H9 (cell line): ENCODE measurements at regions not wholly inside any gene's neighbourhood (a gene's known extent, or its start where the extent isn't known, plus 50 kb on each side); places are given as distances from the start of the nearest gene placed in this dataset.

Source experiments
- DNase-seq: peaks from one replicate; pipeline ENCODE4 v3.0.0-alpha.2; 2017
- H2AFZ ChIP-seq: one replicate; pipeline ENCODE4 v1.6.1; 2013; ENCODE audit warnings: mild to moderate bottlenecking, low read length, control low read depth, moderate library complexity
- H2AK5ac ChIP-seq: 2 replicates; pipeline ENCODE4 v1.6.1; 2013; ENCODE audit warnings: low read length, control low read depth, mixed read lengths; ENCODE audit not compliant: insufficient read length
- H2BK120ac ChIP-seq: one replicate; pipeline ENCODE4 v1.6.1; 2013; ENCODE audit warnings: low read depth, mild to moderate bottlenecking, low read length, control low read depth, inconsistent platforms; ENCODE audit not compliant: poor library complexity, severe bottlenecking
- H2BK12ac ChIP-seq: 2 replicates; pipeline ENCODE4 v1.6.1; 2013; ENCODE audit warnings: low read length, control low read depth, mixed read lengths, low read depth; ENCODE audit not compliant: insufficient read length
- H2BK15ac ChIP-seq: 2 replicates; pipeline ENCODE4 v1.6.1; 2013; ENCODE audit warnings: low read depth, low read length, control low read depth
- H2BK20ac ChIP-seq: one replicate; pipeline ENCODE4 v1.6.1; 2013; ENCODE audit warnings: low read depth, mild to moderate bottlenecking, low read length, control low read depth, inconsistent platforms; ENCODE audit not compliant: poor library complexity, severe bottlenecking
- H2BK5ac ChIP-seq: 2 replicates; pipeline ENCODE4 v1.6.1; 2013; ENCODE audit warnings: low read length, control low read depth, mixed read lengths; ENCODE audit not compliant: insufficient read length
- H3K14ac ChIP-seq: 2 replicates; pipeline ENCODE4 v1.6.1; 2013; ENCODE audit warnings: low read length, control low read depth; ENCODE audit not compliant: insufficient read depth
- H3K18ac ChIP-seq: 2 replicates; pipeline ENCODE4 v1.6.1; 2013; ENCODE audit warnings: low read depth, mild to moderate bottlenecking, mixed read lengths, low read length, control low read depth; ENCODE audit not compliant: insufficient read length
- H3K23ac ChIP-seq: 2 replicates; pipeline ENCODE4 v1.6.1; 2013; ENCODE audit warnings: low read length, control low read depth, mixed read lengths, low read depth; ENCODE audit not compliant: insufficient read length
- H3K23me2 ChIP-seq: 2 replicates; pipeline ENCODE4 v1.6.1; 2013; ENCODE audit warnings: low read depth, mild to moderate bottlenecking, mixed read lengths, low read length, control low read depth; ENCODE audit not compliant: insufficient read length, poor library complexity, severe bottlenecking
- H3K27ac ChIP-seq: 2 replicates; pipeline ENCODE4 v1.5.1; 2013; ENCODE audit warnings: low read length, control low read depth, mixed read lengths, low read depth; ENCODE audit not compliant: insufficient read length
- H3K27me3 ChIP-seq: 2 replicates; pipeline ENCODE4 v1.6.1; 2013; ENCODE audit warnings: low read length, control low read depth, inconsistent platforms; ENCODE audit not compliant: insufficient read depth
- H3K4ac ChIP-seq: 2 replicates; pipeline ENCODE4 v1.6.1; 2013; ENCODE audit warnings: low read depth, mild to moderate bottlenecking, control low read depth, inconsistent platforms, low read length, moderate library complexity
- H3K4me1 ChIP-seq: 2 replicates; pipeline ENCODE4 v1.6.1; 2013; ENCODE audit warnings: low read length, control low read depth, inconsistent platforms; ENCODE audit not compliant: insufficient read depth
- H3K4me2 ChIP-seq: 2 replicates; pipeline ENCODE4 v1.6.1; 2013; ENCODE audit warnings: low read length, control low read depth, mixed read lengths; ENCODE audit not compliant: insufficient read length, insufficient read depth
- H3K56ac ChIP-seq: 2 replicates; pipeline ENCODE4 v1.6.1; 2013; ENCODE audit warnings: low read depth, mild to moderate bottlenecking, mixed read lengths, low read length, control low read depth; ENCODE audit not compliant: insufficient read length
- H3K79me1 ChIP-seq: 2 replicates; pipeline ENCODE4 v1.6.1; 2013; ENCODE audit warnings: low read depth, mild to moderate bottlenecking, moderate library complexity, low read length, control low read depth, inconsistent platforms; ENCODE audit not compliant: insufficient read depth, poor library complexity, severe bottlenecking
- H3K79me2 ChIP-seq: 2 replicates; pipeline ENCODE4 v1.6.1; 2013; ENCODE audit warnings: low read length, control low read depth, inconsistent platforms; ENCODE audit not compliant: insufficient read depth
- H3K9ac ChIP-seq: 2 replicates; pipeline ENCODE4 v1.6.1; 2013; ENCODE audit warnings: low read length, control low read depth, mixed read lengths; ENCODE audit not compliant: insufficient read length; ENCODE audit errors: extremely low read depth
- H3K9me3 ChIP-seq: one replicate; pipeline ENCODE4 v1.6.1; 2013; ENCODE audit warnings: low read depth, low read length, inconsistent platforms; ENCODE audit not compliant: control insufficient read depth
- H3T11ph ChIP-seq: one replicate; pipeline ENCODE4 v1.6.1; 2013; ENCODE audit warnings: mild to moderate bottlenecking, low read length, control low read depth, inconsistent platforms
- H4K20me1 ChIP-seq: one replicate; pipeline ENCODE4 v1.6.1; 2013; ENCODE audit not compliant: control insufficient read depth, insufficient read length, insufficient read depth
- H4K5ac ChIP-seq: 2 replicates; pipeline ENCODE4 v1.6.1; 2013; ENCODE audit warnings: low read depth, mild to moderate bottlenecking, mixed read lengths, low read length, control low read depth; ENCODE audit not compliant: insufficient read length
- H4K8ac ChIP-seq: replicated peaks from 2 replicates; pipeline ENCODE4 v1.6.1; 2013; ENCODE audit warnings: low read length, control low read depth, mixed read lengths, low read depth; ENCODE audit not compliant: insufficient read length
- H4K91ac ChIP-seq: 2 replicates; pipeline ENCODE4 v1.6.1; 2013; ENCODE audit warnings: low read depth, mild to moderate bottlenecking, moderate library complexity, mixed read lengths, low read length, control low read depth; ENCODE audit not compliant: insufficient read length
- H3K27ac Mint-ChIP-seq, 3 experiments: 2 replicates in 2 of 3; 3 replicates in 1 of 3; pipeline ENCODE4 v1.8.0; 2020 to 2021; ENCODE audit warnings: mixed read lengths in 3 of 3, mild to moderate bottlenecking in 1 of 3, moderate library complexity in 1 of 3
- H3K27me3 Mint-ChIP-seq: 2 replicates; pipeline ENCODE4 v1.8.0; 2021; ENCODE audit warnings: low read depth, mild to moderate bottlenecking, moderate library complexity, mixed read lengths
- H3K36me3 Mint-ChIP-seq, 3 experiments: 2 replicates in 2 of 3; 3 replicates in 1 of 3; pipeline ENCODE4 v1.8.0; 2020 to 2021; ENCODE audit warnings: low read depth in 3 of 3, mixed read lengths in 3 of 3; ENCODE audit not compliant: insufficient read depth in 1 of 3
- H3K4me1 Mint-ChIP-seq, 2 experiments: 2 replicates each; pipeline ENCODE4 v1.8.0; 2020; ENCODE audit warnings: mixed read lengths in 2 of 2
- H3K4me3 Mint-ChIP-seq, 2 experiments: 2 replicates in 1 of 2; 3 replicates in 1 of 2; pipeline ENCODE4 v1.8.0; 2020 to 2021; ENCODE audit warnings: mild to moderate bottlenecking in 2 of 2, mixed read lengths in 2 of 2, moderate library complexity in 1 of 2
- H3K9me3 Mint-ChIP-seq, 2 experiments: 2 replicates in 1 of 2; 3 replicates in 1 of 2; pipeline ENCODE4 v1.8.0; 2020; ENCODE audit warnings: mild to moderate bottlenecking in 2 of 2, mixed read lengths in 2 of 2, moderate library complexity in 1 of 2
- WGBS: extraction: QIAGEN DNeasy Blood & Tissue Kit; methylation state at CpG from one replicate; pipeline ENCODE4 v1.1.7; 2013; ENCODE audit warnings: missing lambda C conversion rate, low lambda C conversion rate, mixed read lengths; ENCODE audit not compliant: insufficient read length; ENCODE audit errors: extremely low coverage; 5-methylcytosine and 5-hydroxymethylcytosine counted together
- TF ChIP-seq, protein P1 (sequence below): fragments of 200-600 bp; sonication (generic); conservative IDR thresholded peaks from 3 replicates; pipeline ENCODE4 v1.8.0; 2021; ENCODE audit warnings: antibody characterized with exemption, mild to moderate bottlenecking

DNA sequence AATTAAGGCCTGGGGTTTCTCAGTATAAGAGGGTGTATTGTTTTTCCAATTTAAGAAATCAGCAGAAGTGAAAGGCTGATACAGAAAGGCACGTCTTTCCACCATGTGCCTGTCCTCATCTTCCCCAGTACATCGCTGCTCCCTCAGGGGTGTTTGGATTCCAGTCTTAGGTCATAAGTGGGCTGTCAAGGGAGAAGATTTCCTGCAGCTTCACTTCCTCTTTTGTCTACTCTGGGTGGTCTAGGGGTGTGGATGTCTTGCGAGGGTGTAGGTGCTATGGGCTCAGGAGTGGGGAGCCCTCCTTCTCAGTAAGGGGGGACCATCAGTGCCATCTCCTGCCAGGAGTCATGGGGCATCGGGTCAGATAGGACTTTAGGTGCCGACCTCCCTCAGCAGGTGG lies 999.8 kb upstream of the NCAM2 start:
- no peak overlapping the region for H3K4ac ChIP-seq
- no peaks in the 10 kb centered on the region for H3K9me3 ChIP-seq
- no peak overlapping the region for H2BK15ac ChIP-seq
- no peak overlapping the region for H3K9ac ChIP-seq
- no peak for DNase-seq
- no peaks in the 10 kb centered on the region for H4K20me1 ChIP-seq
- Mint-ChIP-seq H3K36me3 (peaks cover 7 to 27% (median 10%) of the 10 kb centered on the region in 3 experiments), H3K9me3 (peaks cover 14 to 19% of the 10 kb centered on the region in 2 experiments), H3K27me3 (no peaks in the 10 kb centered on the region), H3K27ac (0 out of 7 replicates have a peak overlapping the region, but pooled peaks of 1 of the 3 experiments have one; percentile 32), H3K4me1 (peaks cover 0 to 7% of the 10 kb centered on the region in 2 experiments; a peak in 2 of 4 replicates), H3K4me3 (no peak overlapping the region)
- H3K23me2 ChIP-seq = no peaks in the 10 kb centered on the region
- no CpG with 5 or more reads among the region's 5 CpGs for WGBS
- H3K4me1 ChIP-seq = no peaks in the 10 kb centered on the region
- H2BK5ac ChIP-seq = no peak overlapping the region
- H3K79me2 ChIP-seq = no peaks in the 10 kb centered on the region
- H2AK5ac ChIP-seq = no peak overlapping the region
- H4K5ac ChIP-seq = no peak overlapping the region
- H3T11ph ChIP-seq = no peak overlapping the region
- no peak overlapping the region for H3K4me2 ChIP-seq
- no peak overlapping the region for H2BK12ac ChIP-seq
- no peak overlapping the region for H2AFZ ChIP-seq
- H4K8ac ChIP-seq = no peak overlapping the region
- H2BK20ac ChIP-seq = no peak overlapping the region
- no peaks in the 10 kb centered on the region for H3K27me3 ChIP-seq
- H3K56ac ChIP-seq = no peak overlapping the region
- no peak overlapping the region for H4K91ac ChIP-seq
- H3K18ac ChIP-seq = no peak overlapping the region
- no peak overlapping the region for H3K23ac ChIP-seq
- TF ChIP-seq, protein P1, sequence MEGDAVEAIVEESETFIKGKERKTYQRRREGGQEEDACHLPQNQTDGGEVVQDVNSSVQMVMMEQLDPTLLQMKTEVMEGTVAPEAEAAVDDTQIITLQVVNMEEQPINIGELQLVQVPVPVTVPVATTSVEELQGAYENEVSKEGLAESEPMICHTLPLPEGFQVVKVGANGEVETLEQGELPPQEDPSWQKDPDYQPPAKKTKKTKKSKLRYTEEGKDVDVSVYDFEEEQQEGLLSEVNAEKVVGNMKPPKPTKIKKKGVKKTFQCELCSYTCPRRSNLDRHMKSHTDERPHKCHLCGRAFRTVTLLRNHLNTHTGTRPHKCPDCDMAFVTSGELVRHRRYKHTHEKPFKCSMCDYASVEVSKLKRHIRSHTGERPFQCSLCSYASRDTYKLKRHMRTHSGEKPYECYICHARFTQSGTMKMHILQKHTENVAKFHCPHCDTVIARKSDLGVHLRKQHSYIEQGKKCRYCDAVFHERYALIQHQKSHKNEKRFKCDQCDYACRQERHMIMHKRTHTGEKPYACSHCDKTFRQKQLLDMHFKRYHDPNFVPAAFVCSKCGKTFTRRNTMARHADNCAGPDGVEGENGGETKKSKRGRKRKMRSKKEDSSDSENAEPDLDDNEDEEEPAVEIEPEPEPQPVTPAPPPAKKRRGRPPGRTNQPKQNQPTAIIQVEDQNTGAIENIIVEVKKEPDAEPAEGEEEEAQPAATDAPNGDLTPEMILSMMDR = no peak
- H3K79me1 ChIP-seq = no peaks in the 10 kb centered on the region
- H3K14ac ChIP-seq = no peak overlapping the region
- no peak overlapping the region for H3K27ac ChIP-seq
- H2BK120ac ChIP-seq = no peak overlapping the region
